ENCODE measurements at regions not wholly inside any gene's neighbourhood (a gene's known extent, or its start where the extent isn't known, plus 50 kb on each side); places are given as distances from the start of the nearest gene placed in this dataset.

- no peak for DNase-seq
These were observed 389.1 kb downstream of the GRIN2B start for GRCh38 chr12:13592063-13592942.

GRCh38 chr12:13591488-13591887 is 389.9 kb downstream of the GRIN2B start:
- no peak for DNase-seq

- no peak for DNase-seq
These were observed 390.3 kb downstream of the GRIN2B start for GRCh38 chr12:13591059-13591458.

DNA sequence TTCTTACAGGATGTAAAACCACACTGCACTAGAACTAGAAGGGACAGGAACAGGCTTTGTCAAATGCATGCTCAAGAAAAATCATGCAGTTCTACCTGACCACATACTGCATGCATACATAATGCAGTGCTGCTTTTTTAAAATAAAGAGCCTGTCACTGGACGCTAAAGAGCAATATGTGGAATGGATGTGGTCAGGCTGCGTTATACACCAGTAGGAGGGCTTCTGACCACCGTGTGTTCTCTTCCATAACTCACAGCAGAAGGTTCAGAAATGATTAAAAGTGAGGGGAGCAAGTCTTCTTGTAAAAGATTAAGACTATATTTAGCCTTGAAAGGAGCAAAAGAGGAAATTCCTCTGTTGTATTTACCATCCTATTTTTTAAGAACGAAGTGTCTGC is 392.0 kb downstream of the EMP1 start:
- no peak for DNase-seq

- DNase-seq: no peak
These were observed 391.3 kb downstream of the EMP1 start for GRCh38 chr12:13587721-13588390.

GRCh38 chr12:13586361-13586760 is 389.8 kb downstream of the EMP1 start:
- DNase-seq: no peak

GRCh38 chr12:13584541-13584940 is 388.0 kb downstream of the EMP1 start:
- no peak for DNase-seq

- DNase-seq: no peak
These were observed 387.1 kb downstream of the EMP1 start for GRCh38 chr12:13583630-13584029.

DNA sequence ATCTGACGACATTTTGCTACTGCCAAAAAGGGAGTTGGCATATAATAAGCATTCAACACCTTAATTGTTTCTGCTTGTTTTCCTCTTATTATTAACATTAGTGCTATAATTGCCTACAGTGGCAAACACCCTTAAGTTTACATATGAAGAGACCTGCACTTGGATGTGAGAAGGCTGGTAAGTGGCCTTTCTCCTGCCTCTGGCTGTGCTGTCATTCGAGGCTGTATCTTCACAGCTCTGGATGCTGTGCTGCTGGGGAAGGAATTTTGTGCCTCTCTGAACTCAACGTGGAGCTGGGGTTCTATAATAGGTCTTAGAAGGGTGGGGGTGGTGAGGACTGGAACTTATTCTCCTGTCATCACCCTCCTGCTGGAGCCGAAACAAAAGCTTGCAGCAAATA is 385.9 kb downstream of the EMP1 start:
- DNase-seq: no peak

- no peak for DNase-seq
These were observed 384.5 kb downstream of the EMP1 start for GRCh38 chr12:13581031-13581430.

- DNase-seq: no peak
These were observed 383.7 kb downstream of the EMP1 start for GRCh38 chr12:13580206-13580605.

- no peak for DNase-seq
These were observed 380.5 kb downstream of the EMP1 start for GRCh38 chr12:13576935-13577500.

DNA sequence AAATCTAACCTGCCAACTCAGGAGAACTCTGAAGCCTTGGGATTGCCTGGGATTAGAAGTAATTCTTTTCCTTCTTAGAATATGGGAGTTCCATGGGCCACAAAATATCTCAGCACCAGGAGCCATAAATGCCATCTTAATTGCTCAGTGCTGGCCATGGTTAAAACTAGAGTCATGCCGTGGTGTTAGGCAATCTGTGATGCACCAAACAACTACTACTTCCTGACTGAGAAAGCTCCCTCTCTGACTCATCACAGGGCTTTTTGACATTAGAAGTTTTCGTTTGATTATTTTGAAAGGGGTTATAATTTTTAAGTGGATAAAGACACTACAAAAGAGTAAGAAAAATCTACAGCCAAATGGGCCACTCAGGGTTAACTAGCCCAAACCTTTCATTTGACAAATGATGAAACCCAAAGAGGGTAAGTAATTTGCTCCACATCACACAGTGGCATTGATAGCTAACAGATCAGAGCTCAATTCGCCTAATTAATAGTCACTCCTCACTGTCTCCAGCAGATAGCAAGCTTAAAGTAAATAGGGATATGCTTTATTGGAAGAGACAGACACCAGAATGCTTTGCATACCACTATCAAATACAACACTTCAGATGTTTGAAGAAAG is 377.3 kb downstream of the EMP1 start:
- no peak for DNase-seq

DNA sequence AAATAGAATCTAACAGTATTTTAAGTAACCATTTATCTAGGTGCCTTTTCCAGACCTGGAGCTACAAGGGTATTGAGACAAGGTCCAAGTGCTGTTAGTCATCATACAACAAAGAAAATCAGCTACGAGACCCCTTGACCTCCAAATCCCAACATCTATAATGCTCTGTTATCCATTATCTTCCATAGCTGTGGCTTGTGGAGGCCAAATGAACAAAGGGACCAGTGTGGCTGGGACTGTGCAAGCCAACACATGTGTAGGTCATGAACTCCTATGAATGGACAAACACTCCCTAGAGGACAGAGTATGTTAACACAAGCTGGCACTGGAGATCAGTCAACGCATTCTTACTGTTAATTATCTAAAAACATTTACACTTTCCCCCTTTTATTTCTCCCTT is 374.5 kb downstream of the EMP1 start:
- DNase-seq: no peak

DNA sequence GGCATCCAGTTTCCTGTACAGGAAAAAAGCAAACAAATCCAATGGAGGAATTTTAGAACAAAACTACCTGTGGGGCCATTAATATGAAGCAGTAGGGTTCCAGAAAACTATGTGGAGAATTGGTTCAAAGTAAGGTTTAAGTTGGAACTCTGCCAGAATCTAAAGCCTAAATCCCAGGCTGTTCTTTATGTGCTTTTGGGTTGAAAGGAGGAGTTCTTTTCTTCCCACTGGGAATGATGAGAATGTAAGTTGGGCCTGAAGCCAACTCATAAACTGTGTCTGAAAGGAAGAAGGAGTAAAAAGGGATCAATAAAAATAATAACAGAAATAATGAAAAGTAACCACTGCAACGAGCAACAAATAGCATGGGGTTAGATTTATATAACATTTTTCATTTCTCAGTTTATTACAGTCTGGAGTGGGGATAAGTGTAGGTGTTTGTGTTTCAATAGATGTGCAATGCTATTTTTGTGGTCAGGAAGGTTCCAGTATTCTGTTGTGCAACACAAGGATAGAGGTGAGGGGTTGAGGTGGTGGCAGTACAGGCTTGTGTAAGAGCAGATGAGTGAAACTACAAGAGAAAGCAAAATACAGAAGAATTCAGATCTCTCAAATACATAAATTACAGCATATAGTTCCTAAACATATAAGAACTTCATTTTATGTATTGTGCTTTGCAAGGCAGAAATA is 373.6 kb downstream of the EMP1 start:
- no peak for DNase-seq

DNA sequence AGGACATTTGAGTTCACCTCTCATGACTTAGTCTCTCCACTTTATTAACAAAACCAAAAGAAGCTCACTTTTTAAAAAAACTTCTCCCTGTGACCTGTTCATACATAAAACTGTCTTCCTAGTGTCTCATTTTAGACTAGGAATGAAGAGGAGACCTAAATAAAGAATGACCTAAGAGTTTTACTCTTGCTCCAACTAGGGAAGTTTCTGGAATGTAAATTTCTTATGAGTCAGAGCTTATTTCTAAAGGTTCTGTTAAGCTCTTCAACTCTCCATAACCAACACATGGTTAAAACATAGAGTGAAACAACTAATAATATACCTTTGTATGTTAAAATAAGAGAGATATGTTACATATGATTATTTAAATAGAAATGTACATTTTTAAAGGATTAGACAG is 369.8 kb downstream of the EMP1 start:
- no peak for DNase-seq

GRCh38 chr12:13564266-13564810 is 367.8 kb downstream of the EMP1 start:
- no peak for DNase-seq

GRCh38 chr12:13563743-13564125 is 367.2 kb downstream of the EMP1 start:
- no peak for DNase-seq

GRCh38 chr12:13562915-13563742 is 366.6 kb downstream of the EMP1 start:
- DNase-seq: no peak

- DNase-seq: no peak
These were observed 365.4 kb downstream of the EMP1 start for GRCh38 chr12:13561923-13562322.

DNA sequence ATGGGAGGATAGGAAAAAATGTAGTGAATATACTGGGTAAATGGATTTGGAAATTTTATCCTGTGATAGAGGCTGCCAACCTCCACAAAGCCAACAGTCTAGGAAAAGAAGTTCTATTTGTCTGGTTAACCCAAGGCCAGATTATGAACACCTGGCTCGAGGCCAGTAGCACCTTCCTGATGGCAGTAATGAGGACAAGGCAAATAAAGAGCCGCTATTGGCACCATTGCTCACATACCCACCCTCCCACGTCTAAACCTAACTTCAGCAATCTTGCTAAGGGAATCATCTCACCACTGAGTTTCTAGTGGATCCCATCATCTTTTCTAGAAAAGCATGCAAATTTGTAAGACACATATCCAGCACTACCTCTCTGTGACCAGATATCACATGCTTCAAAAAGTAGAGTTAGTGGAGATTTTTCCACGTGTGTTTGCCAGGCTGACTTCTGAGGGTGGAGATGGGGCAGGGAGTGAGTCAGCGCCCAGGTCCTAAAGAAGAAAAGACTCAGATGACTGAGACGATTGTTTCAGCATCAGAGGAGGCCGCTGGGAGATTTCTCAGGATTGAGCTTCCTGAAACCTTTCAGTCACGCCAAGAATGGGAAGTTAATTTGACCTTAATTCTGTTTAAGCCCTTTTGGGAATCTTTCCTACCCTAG is 362.9 kb downstream of the EMP1 start:
- DNase-seq: no peak

Data from OCI-M1 (cell line).